Activated B cell treated with CpG ODN at 0.5 μM for 24 hours (primary cell): ENCODE measurements at regions not wholly inside any gene's neighbourhood (a gene's known extent, or its start where the extent isn't known, plus 50 kb on each side); places are given as distances from the start of the nearest gene placed in this dataset.

ENCODE experiments used
- ATAC-seq: fragments of 200-7000 bp; cut with Tn5 transposase; one replicate; pipeline ENCODE4 v1.10.0; 2021; ENCODE audit warnings: low read depth, mild to moderate bottlenecking, moderate library complexity
- CTCF ChIA-PET: fragments of 350-600 bp; sonication (Branson Sonifier 250); formaldehyde crosslinking; loops from one replicate; lab custom pipeline; 2021; ENCODE audit warnings: antibody characterized with exemption; lab: Charles Lee
- POLR2A ChIA-PET: fragments of 350-600 bp; sonication (Branson Sonifier 250); formaldehyde crosslinking; loops from one replicate; lab custom pipeline; 2021; ENCODE audit warnings: antibody characterized with exemption; lab: Charles Lee
- DNase-seq: peaks from one replicate; pipeline ENCODE4 v3.0.0; 2022
- H3K27ac Mint-ChIP-seq: one replicate; pipeline ENCODE4 v1.8.0; 2020; ENCODE audit warnings: mixed read lengths
- H3K27me3 Mint-ChIP-seq: one replicate; pipeline ENCODE4 v1.8.0; 2021; ENCODE audit warnings: mixed read lengths
- H3K36me3 Mint-ChIP-seq: one replicate; pipeline ENCODE4 v1.8.0; 2021; ENCODE audit warnings: low read depth, mixed read lengths
- H3K4me1 Mint-ChIP-seq: one replicate; pipeline ENCODE4 v1.8.0; 2021; ENCODE audit warnings: mixed read lengths
- H3K4me3 Mint-ChIP-seq: one replicate; pipeline ENCODE4 v1.8.0; 2020; ENCODE audit warnings: mild to moderate bottlenecking, mixed read lengths
- H3K9me3 Mint-ChIP-seq: one replicate; pipeline ENCODE4 v1.8.0; 2020; ENCODE audit warnings: mixed read lengths
- CTCF ChIP-seq: fragments of 200-600 bp; IDR thresholded peaks from one replicate; pipeline ENCODE4 v1.8.0; 2022; ENCODE audit warnings: antibody characterized with exemption, mild to moderate bottlenecking
- intact Hi-C: fragments of 100-400 bp; cut with micrococcal nuclease; formaldehyde crosslinking; loops from one replicate; pipeline ENCODE4 v1.15.1; 2024

GRCh38 chr20:12891643-12892042 is 117.1 kb upstream of the SPTLC3 start:
- Mint-ChIP-seq H3K9me3 (peaks cover 7% of the 10 kb centered on the region), H3K4me1 (no peaks in the 10 kb centered on the region), H3K36me3 (no peaks in the 10 kb centered on the region), H3K4me3 (no peak overlapping the region), H3K27ac (no peak overlapping the region), H3K27me3 (no peaks in the 10 kb centered on the region)
- TF ChIP-seq CTCF: no peak
- DNase-seq (no peak), ATAC-seq (no peak)
- ChIA-PET CTCF (no interaction called here), POLR2A (no interaction called here)
- intact Hi-C loops: no loop called here

GRCh38 chr20:12893019-12893418 is 115.8 kb upstream of the SPTLC3 start:
- H3K27ac Mint-ChIP-seq: no peak overlapping the region
- POLR2A ChIA-PET: no interaction called here

GRCh38 chr20:12893653-12894052 is 115.1 kb upstream of the SPTLC3 start:
- Mint-ChIP-seq H3K36me3 (no peaks in the 10 kb centered on the region), H3K4me1 (no peaks in the 10 kb centered on the region), H3K27ac (no peak overlapping the region), H3K4me3 (no peak overlapping the region), H3K9me3 (peaks cover 3% of the 10 kb centered on the region), H3K27me3 (no peaks in the 10 kb centered on the region)
- no peak for ATAC-seq
- intact Hi-C loops: no loop called here
- DNase-seq: no peak
- no peak for TF ChIP-seq CTCF
- POLR2A ChIA-PET: no interaction called here
- CTCF ChIA-PET: no interaction called here

More at GRCh38 chr20:12893019-12893418, 115.8 kb upstream of the SPTLC3 start:
- DNase-seq (no peak), ATAC-seq (no peak)
- CTCF ChIA-PET: no interaction called here
- no peaks in the 10 kb centered on the region for H3K27me3 Mint-ChIP-seq
- intact Hi-C loops: no loop called here
- no peak for TF ChIP-seq CTCF
- H3K9me3 Mint-ChIP-seq: peaks cover 3% of the 10 kb centered on the region
- no peaks in the 10 kb centered on the region for H3K4me1 Mint-ChIP-seq
- H3K4me3 Mint-ChIP-seq: no peak overlapping the region
- no peaks in the 10 kb centered on the region for H3K36me3 Mint-ChIP-seq

GRCh38 chr20:12894089-12894488 is 114.7 kb upstream of the SPTLC3 start:
- POLR2A ChIA-PET: no interaction called here
- CTCF ChIA-PET: no interaction called here
- no peak overlapping the region for H3K4me3 Mint-ChIP-seq

GRCh38 chr20:12896180-12896579 is 112.6 kb upstream of the SPTLC3 start:
- TF ChIP-seq CTCF: no peak
- intact Hi-C loops: no loop called here
- H3K9me3 Mint-ChIP-seq: peaks cover under 1% of the 10 kb centered on the region
- no peak overlapping the region for H3K4me3 Mint-ChIP-seq
- no peaks in the 10 kb centered on the region for H3K27me3 Mint-ChIP-seq
- ATAC-seq (no peak), DNase-seq (no peak)
- no peaks in the 10 kb centered on the region for H3K4me1 Mint-ChIP-seq
- POLR2A ChIA-PET: no interaction called here
- CTCF ChIA-PET: no interaction called here
- H3K36me3 Mint-ChIP-seq: no peaks in the 10 kb centered on the region
- no peak overlapping the region for H3K27ac Mint-ChIP-seq

More at GRCh38 chr20:12894089-12894488, 114.7 kb upstream of the SPTLC3 start:
- ATAC-seq (no peak), DNase-seq (no peak)
- H3K27ac Mint-ChIP-seq: no peak overlapping the region
- H3K4me1 Mint-ChIP-seq: no peaks in the 10 kb centered on the region
- H3K27me3 Mint-ChIP-seq: no peaks in the 10 kb centered on the region
- H3K36me3 Mint-ChIP-seq: no peaks in the 10 kb centered on the region
- no peak for TF ChIP-seq CTCF
- intact Hi-C loops: no loop called here
- H3K9me3 Mint-ChIP-seq: peaks cover 3% of the 10 kb centered on the region
